Neural progenitor cell (in vitro differentiated cells): ENCODE measurements at regions not wholly inside any gene's neighbourhood (a gene's known extent, or its start where the extent isn't known, plus 50 kb on each side); places are given as distances from the start of the nearest gene placed in this dataset.
"Not testable (repeated sequence)": the region's sequence is repeated elsewhere in the genome, so short reads cannot be mapped to it uniquely, and the experiment has no call there.

ENCODE experiments used
- DNase-seq: peaks from one replicate; pipeline ENCODE4 v3.0.0-alpha.2; 2016; ENCODE audit warnings: low spot score
- H2AFZ ChIP-seq: fragments of 200-600 bp; sonication (generic); replicated peaks from 2 replicates; pipeline ENCODE4 v1.6.1; 2016; ENCODE audit warnings: antibody characterized with exemption
- H3F3A ChIP-seq: fragments of 200-600 bp; sonication (generic); 2 replicates; pipeline ENCODE4 v1.6.1; 2016; ENCODE audit warnings: antibody characterized with exemption, low read depth
- H3K27ac ChIP-seq: fragments of 200-600 bp; sonication (generic); 2 replicates; pipeline ENCODE4 v1.5.1; 2016; ENCODE audit warnings: mild to moderate bottlenecking
- H3K27me3 ChIP-seq: fragments of 200-600 bp; sonication (generic); 2 replicates; pipeline ENCODE4 v1.6.1; 2016; ENCODE audit warnings: mild to moderate bottlenecking, moderate library complexity
- H3K36me3 ChIP-seq: fragments of 200-600 bp; sonication (generic); 2 replicates; pipeline ENCODE4 v1.5.1; 2016
- H3K4me1 ChIP-seq: fragments of 200-600 bp; sonication (generic); 2 replicates; pipeline ENCODE4 v1.6.1; 2016; ENCODE audit warnings: mixed run types
- H3K4me2 ChIP-seq: fragments of 200-600 bp; sonication (generic); 2 replicates; pipeline ENCODE4 v1.6.1; 2016
- H3K4me3 ChIP-seq: fragments of 200-600 bp; sonication (generic); 2 replicates; pipeline ENCODE4 v1.5.1; 2016
- H3K79me2 ChIP-seq: fragments of 200-600 bp; sonication (generic); 2 replicates; pipeline ENCODE4 v1.6.1; 2016; ENCODE audit warnings: low read depth
- H3K9ac ChIP-seq: fragments of 200-600 bp; sonication (generic); 2 replicates; pipeline ENCODE4 v1.6.1; 2016
- H3K9me3 ChIP-seq: fragments of 200-600 bp; sonication (generic); 2 replicates; pipeline ENCODE4 v1.5.1; 2016; ENCODE audit warnings: low read depth
- H4K20me1 ChIP-seq: fragments of 200-600 bp; sonication (generic); 2 replicates; pipeline ENCODE4 v1.6.1; 2016; ENCODE audit warnings: low read depth
- H3K27ac Mint-ChIP-seq: 3 replicates; pipeline ENCODE4 v1.8.0; 2021; ENCODE audit warnings: mixed read lengths
- H3K27me3 Mint-ChIP-seq: 2 replicates; pipeline ENCODE4 v1.8.0; 2022; ENCODE audit warnings: low read depth, mild to moderate bottlenecking, inconsistent platforms, moderate library complexity, mixed read lengths; ENCODE audit not compliant: insufficient read depth
- H3K36me3 Mint-ChIP-seq: 3 replicates; pipeline ENCODE4 v1.8.0; 2021; ENCODE audit warnings: mixed read lengths
- H3K4me1 Mint-ChIP-seq: 3 replicates; pipeline ENCODE4 v1.8.0; 2021; ENCODE audit warnings: mixed read lengths
- H3K4me3 Mint-ChIP-seq: 3 replicates; pipeline ENCODE4 v1.8.0; 2021; ENCODE audit warnings: mild to moderate bottlenecking, moderate library complexity, mixed read lengths
- H3K9me3 Mint-ChIP-seq: 3 replicates; pipeline ENCODE4 v1.8.0; 2020; ENCODE audit warnings: mixed read lengths
- EZH2 ChIP-seq: fragments of 200-600 bp; sonication (generic); IDR thresholded peaks from 2 replicates; pipeline ENCODE4 v1.6.1; 2017; ENCODE audit warnings: antibody characterized with exemption, mild to moderate bottlenecking, moderate library complexity
- TF ChIP-seq, protein P1 (sequence below): fragments of 200-600 bp; sonication (generic); IDR thresholded peaks from 2 replicates; pipeline ENCODE4 v1.5.1; 2017; ENCODE audit warnings: antibody characterized with exemption, mild to moderate bottlenecking

DNA sequence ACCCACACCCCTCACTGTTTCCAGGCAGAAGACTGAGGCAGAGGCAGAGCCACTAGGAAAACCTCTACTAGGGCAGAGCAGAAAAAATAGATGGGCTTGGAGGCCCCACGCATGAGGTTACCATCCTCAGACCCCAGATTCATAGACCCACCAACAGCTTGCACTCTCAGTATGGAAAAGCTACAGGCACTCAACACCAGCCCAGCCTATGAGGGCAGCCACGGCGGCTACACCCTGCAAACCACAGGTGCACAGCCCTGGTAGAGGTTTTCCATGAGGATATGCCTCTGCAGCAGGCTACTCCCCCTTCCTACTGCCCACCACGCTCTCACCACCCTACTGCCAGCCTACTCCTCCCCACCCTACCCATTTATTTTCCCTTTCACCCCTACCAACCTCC, 235.1 kb downstream of the CWH43 start:
- peaks cover 7% of the 10 kb centered on the region for H3K27me3 Mint-ChIP-seq
- peaks cover 65% of the 10 kb centered on the region for H3K9me3 Mint-ChIP-seq
- no peak overlapping the region for H3K9ac ChIP-seq

DNA sequence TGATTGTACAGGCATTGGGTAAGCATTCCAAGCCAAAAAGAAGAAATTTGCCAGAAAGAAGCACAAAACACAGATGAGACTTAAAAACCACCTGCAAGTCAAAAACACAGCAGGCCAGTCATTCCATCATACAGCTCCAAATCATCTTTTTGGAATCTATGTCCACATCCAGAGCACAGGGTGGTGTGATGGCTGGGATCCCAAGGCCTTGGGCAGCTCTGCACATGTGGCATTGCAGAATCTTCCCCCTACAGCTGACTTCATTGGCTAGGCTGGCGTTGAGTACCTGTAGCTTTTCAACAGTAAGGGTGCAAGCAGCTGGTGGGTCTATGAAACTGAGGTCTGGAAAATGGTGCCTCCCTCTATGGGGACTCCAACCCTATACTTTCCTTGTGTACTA, 236.7 kb downstream of the CWH43 start:
- not testable (repeated sequence) for H3K27me3 Mint-ChIP-seq, H3K27me3 ChIP-seq, H3K4me1 Mint-ChIP-seq, DNase-seq, H4K20me1 ChIP-seq, H2AFZ ChIP-seq, H3K27ac Mint-ChIP-seq, H3K36me3 Mint-ChIP-seq, H3K4me1 ChIP-seq, H3F3A ChIP-seq, H3K79me2 ChIP-seq, H3K27ac ChIP-seq, H3K36me3 ChIP-seq, H3K4me3 ChIP-seq, H3K4me2 ChIP-seq, H3K4me3 Mint-ChIP-seq, H3K9ac ChIP-seq
- peaks cover 54% of the 10 kb centered on the region for H3K9me3 Mint-ChIP-seq
- H3K9me3 ChIP-seq = peaks cover 11% of the 10 kb centered on the region

More for the DNA sequence above, 235.1 kb downstream of the CWH43 start:
- no peak overlapping the region for H3K4me3 Mint-ChIP-seq
- H2AFZ ChIP-seq = no peak overlapping the region
- no peaks in the 10 kb centered on the region for H3K79me2 ChIP-seq
- no peak overlapping the region for H3K4me3 ChIP-seq
- no peak overlapping the region for H3K27ac ChIP-seq
- no peak overlapping the region for H3K4me2 ChIP-seq
- H3K27ac Mint-ChIP-seq = no peak overlapping the region
- H3K36me3 Mint-ChIP-seq = peaks cover 3% of the 10 kb centered on the region
- H3K9me3 ChIP-seq = peaks cover 15% of the 10 kb centered on the region
- no peak for DNase-seq
- H3K4me1 Mint-ChIP-seq = no peaks in the 10 kb centered on the region
- no peaks in the 10 kb centered on the region for H3K4me1 ChIP-seq
- no peaks in the 10 kb centered on the region for H3K27me3 ChIP-seq
- H3K36me3 ChIP-seq = no peaks in the 10 kb centered on the region
- TF ChIP-seq EZH2 = no peak
- TF ChIP-seq, protein P1, sequence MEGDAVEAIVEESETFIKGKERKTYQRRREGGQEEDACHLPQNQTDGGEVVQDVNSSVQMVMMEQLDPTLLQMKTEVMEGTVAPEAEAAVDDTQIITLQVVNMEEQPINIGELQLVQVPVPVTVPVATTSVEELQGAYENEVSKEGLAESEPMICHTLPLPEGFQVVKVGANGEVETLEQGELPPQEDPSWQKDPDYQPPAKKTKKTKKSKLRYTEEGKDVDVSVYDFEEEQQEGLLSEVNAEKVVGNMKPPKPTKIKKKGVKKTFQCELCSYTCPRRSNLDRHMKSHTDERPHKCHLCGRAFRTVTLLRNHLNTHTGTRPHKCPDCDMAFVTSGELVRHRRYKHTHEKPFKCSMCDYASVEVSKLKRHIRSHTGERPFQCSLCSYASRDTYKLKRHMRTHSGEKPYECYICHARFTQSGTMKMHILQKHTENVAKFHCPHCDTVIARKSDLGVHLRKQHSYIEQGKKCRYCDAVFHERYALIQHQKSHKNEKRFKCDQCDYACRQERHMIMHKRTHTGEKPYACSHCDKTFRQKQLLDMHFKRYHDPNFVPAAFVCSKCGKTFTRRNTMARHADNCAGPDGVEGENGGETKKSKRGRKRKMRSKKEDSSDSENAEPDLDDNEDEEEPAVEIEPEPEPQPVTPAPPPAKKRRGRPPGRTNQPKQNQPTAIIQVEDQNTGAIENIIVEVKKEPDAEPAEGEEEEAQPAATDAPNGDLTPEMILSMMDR = no peak
- no peaks in the 10 kb centered on the region for H4K20me1 ChIP-seq
- no peaks in the 10 kb centered on the region for H3F3A ChIP-seq

GRCh38 chr4:49226216-49226866, 240.3 kb downstream of the CWH43 start:
- not testable (repeated sequence) for H3K36me3 ChIP-seq, H2AFZ ChIP-seq, H3F3A ChIP-seq, H4K20me1 ChIP-seq, DNase-seq, H3K27ac ChIP-seq, H3K27me3 Mint-ChIP-seq, H3K4me3 ChIP-seq, H3K4me3 Mint-ChIP-seq, H3K9ac ChIP-seq, H3K9me3 ChIP-seq, H3K27ac Mint-ChIP-seq, H3K36me3 Mint-ChIP-seq, H3K79me2 ChIP-seq, H3K4me1 Mint-ChIP-seq, H3K27me3 ChIP-seq, H3K4me2 ChIP-seq, H3K4me1 ChIP-seq
- peaks cover 26% of the 10 kb centered on the region for H3K9me3 Mint-ChIP-seq

DNA sequence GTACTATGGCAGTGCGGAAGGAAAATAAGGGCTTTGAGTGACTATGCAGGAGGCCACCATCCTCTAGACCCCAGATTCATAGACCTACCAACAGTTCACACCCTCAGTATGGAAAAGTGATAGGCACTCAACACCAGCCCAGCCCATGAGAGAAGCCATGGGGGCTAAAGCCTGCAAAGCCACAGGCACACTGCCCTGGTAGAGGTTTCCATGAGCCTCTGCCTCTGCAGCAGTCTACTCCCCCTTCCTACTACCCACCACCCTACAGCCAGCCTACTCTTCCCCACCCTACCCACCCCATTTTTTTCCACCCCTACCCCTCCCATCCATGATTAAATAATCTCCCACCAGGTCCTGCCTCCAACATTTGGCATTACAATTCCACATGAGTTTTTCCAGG, 241.9 kb downstream of the CWH43 start:
- H3K4me3 ChIP-seq, H3K9ac ChIP-seq: not testable (repeated sequence)
- H3K9me3 Mint-ChIP-seq = peaks cover 13% of the 10 kb centered on the region

GRCh38 chr4:49229243-49229642, 243.2 kb downstream of the CWH43 start:
- H3K4me1 Mint-ChIP-seq, H3K27ac ChIP-seq, H3K9me3 Mint-ChIP-seq, H3K27ac Mint-ChIP-seq, H3K79me2 ChIP-seq, H3K27me3 Mint-ChIP-seq, H3K36me3 Mint-ChIP-seq, H3K4me3 Mint-ChIP-seq, H3K36me3 ChIP-seq, H3K27me3 ChIP-seq, H3K9ac ChIP-seq, DNase-seq, H3K4me3 ChIP-seq, H3K4me2 ChIP-seq, H2AFZ ChIP-seq, H3K9me3 ChIP-seq, H3F3A ChIP-seq, H4K20me1 ChIP-seq, H3K4me1 ChIP-seq: not testable (repeated sequence)

More for the DNA sequence above, 241.9 kb downstream of the CWH43 start:
- H3K27ac Mint-ChIP-seq, H4K20me1 ChIP-seq, H3K4me1 Mint-ChIP-seq, H3K36me3 Mint-ChIP-seq, DNase-seq, H3K4me2 ChIP-seq, H3F3A ChIP-seq, H2AFZ ChIP-seq, H3K4me1 ChIP-seq, H3K79me2 ChIP-seq, H3K9me3 ChIP-seq, H3K27me3 Mint-ChIP-seq, H3K4me3 Mint-ChIP-seq, H3K27me3 ChIP-seq, H3K27ac ChIP-seq, H3K36me3 ChIP-seq: not testable (repeated sequence)

DNA sequence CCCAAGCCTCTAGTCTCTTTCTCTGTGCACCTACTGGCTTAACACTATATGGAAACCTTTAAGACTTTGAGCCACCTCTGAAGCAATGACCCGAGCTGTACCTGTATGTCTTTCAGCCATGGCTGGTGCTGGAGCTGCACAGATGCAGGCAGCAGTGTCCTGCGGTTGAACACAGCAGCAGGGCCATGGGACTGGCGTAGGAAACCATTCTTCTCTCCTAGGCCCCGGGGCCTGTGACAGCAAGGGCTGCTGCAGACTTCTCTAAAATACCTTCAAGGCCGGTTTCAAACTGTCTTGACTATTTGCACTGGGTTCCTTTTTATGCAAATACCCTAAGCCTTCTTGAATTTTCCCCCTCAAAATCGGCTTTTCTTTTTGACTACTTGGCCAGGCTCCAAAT, 243.6 kb downstream of the CWH43 start:
- not testable (repeated sequence) for H3K4me3 Mint-ChIP-seq, H3K27ac ChIP-seq, H3K79me2 ChIP-seq, DNase-seq, H3K4me2 ChIP-seq, H3K4me1 Mint-ChIP-seq, H3K4me3 ChIP-seq, H3K27ac Mint-ChIP-seq, H4K20me1 ChIP-seq, H3K4me1 ChIP-seq, H3K27me3 Mint-ChIP-seq, H3F3A ChIP-seq, H2AFZ ChIP-seq, H3K36me3 ChIP-seq, H3K9ac ChIP-seq, H3K9me3 ChIP-seq, H3K36me3 Mint-ChIP-seq, H3K9me3 Mint-ChIP-seq, H3K27me3 ChIP-seq

- not testable (repeated sequence) for H3K9ac ChIP-seq, H3K4me2 ChIP-seq, H3K27me3 Mint-ChIP-seq, H3K4me3 ChIP-seq, H3K36me3 Mint-ChIP-seq, H3K27ac Mint-ChIP-seq, H3K9me3 Mint-ChIP-seq, H3K27ac ChIP-seq, H3K4me1 ChIP-seq, H3K4me1 Mint-ChIP-seq, H4K20me1 ChIP-seq, H3K36me3 ChIP-seq, H3K79me2 ChIP-seq, H3K4me3 Mint-ChIP-seq, H3K27me3 ChIP-seq, H2AFZ ChIP-seq, H3F3A ChIP-seq, H3K9me3 ChIP-seq, DNase-seq
Measured at GRCh38 chr4:49233346-49233745, 247.3 kb downstream of the CWH43 start.
